WTC11 (cell line): ENCODE measurements at regions not wholly inside any gene's neighbourhood (a gene's known extent, or its start where the extent isn't known, plus 50 kb on each side); places are given as distances from the start of the nearest gene placed in this dataset.

Experiments
- CREB1 ChIP-seq: sonication (generic); formaldehyde crosslinking; IDR thresholded peaks from 2 replicates; pipeline ENCODE4 v1.8.0; 2023; ENCODE audit warnings: mild to moderate bottlenecking, missing genetic modification reagents
- CTCF ChIP-seq: fragments of 200-600 bp; IDR thresholded peaks from 2 replicates; pipeline ENCODE4 v1.8.0; 2022; ENCODE audit warnings: antibody characterized with exemption

GRCh38 chr12:38501991-38502390 is 185.4 kb downstream of the ALG10B start:
- TF ChIP-seq CREB1 (no peak), CTCF (no peak)
